ENCODE measurements at regions not wholly inside any gene's neighbourhood (a gene's known extent, or its start where the extent isn't known, plus 50 kb on each side); places are given as distances from the start of the nearest gene placed in this dataset.
"Not testable (repeated sequence)": the region's sequence is repeated elsewhere in the genome, so short reads cannot be mapped to it uniquely, and the experiment has no call there.

DNA sequence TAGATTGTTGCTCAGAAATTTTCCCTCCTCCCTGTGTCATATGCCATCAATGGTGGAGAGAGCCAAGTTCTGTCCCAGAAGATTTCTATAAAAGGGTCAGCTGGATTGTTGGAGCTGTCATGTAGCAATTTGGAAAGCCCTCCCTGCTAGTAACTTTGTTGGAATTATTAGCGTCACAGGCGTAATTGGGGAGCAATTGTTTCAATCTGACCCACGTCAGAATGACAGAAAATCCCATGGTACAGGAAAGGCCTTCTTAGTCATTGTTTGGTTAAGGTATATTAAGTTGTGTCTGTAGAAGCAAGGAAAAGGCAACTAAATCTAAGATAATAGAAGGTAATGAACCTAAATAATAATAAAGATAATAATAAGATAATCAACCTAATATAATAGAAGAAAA is 148.4 kb downstream of the PLK2 start:
- DNase-seq (ENCODE audit: low read depth, low spot score) = no peak
- Histone ChIP-seq H3K4me3 (no peak overlapping the region), H3K9ac (ENCODE audit: insufficient read length) (no peak overlapping the region), H3K9me3 (ENCODE audit: low read depth, low read length) (no peaks in the 10 kb centered on the region), H3K27ac (no peak overlapping the region), H3K36me3 (ENCODE audit: insufficient read depth, low read length) (no peaks in the 10 kb centered on the region)
- TF ChIP-seq EZH2 (IDR thresholded peaks at IDR 0.05) (no peak), FOXP2 (optimal IDR thresholded peaks at IDR 0.05; ENCODE audit: control extremely low read depth, extremely low read length, insufficient read depth) (no peak), POLR2AphosphoS5 (IDR thresholded peaks at IDR 0.05; ENCODE audit: borderline replicate concordance, low read depth, low read length) (no peak)

GRCh38 chr5:58308384-58308783 is 151.5 kb downstream of the PLK2 start:
- H3K36me3 ChIP-seq (ENCODE audit: insufficient read depth, low read length); H3K9me3 ChIP-seq (ENCODE audit: low read depth, low read length); H3K27ac ChIP-seq; H3K4me3 ChIP-seq; DNase-seq (ENCODE audit: low read depth, low spot score); H3K9ac ChIP-seq (ENCODE audit: insufficient read length): not testable (repeated sequence)

DNA sequence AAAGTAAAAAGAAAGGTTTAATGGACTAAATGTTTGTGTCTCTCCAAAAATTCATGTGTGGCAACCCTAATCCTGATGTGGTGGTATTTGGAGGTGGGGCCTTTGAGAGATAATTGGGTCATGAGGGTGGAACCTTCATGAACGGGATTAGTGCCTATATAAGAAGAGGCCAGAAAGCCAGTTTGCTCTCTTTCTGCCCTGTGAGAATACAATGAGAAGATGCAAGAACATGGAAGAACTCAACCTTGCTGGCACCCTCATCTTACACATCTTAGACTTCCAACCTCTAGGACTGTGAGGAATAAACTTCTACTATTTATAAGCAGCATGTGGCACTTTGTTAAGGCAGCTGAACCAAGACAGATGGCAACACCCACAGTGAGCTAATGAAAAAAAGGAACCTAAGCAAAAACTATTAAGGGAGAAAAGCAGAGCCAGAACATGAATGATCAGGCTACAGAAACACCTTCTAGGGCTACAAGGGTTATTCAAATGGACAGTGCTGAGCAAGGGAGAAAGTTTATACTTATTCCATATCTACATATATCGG is 159.5 kb downstream of the PLK2 start:
- Histone ChIP-seq H3K27ac (no peak overlapping the region), H3K9ac (ENCODE audit: insufficient read length) (no peak overlapping the region), H3K36me3 (ENCODE audit: insufficient read depth, low read length) (no peaks in the 10 kb centered on the region), H3K9me3 (ENCODE audit: low read depth, low read length) (no peaks in the 10 kb centered on the region), H3K4me3 (no peak overlapping the region)
- DNase-seq (ENCODE audit: low read depth, low spot score) = no peak
- TF ChIP-seq FOXP2 (optimal IDR thresholded peaks at IDR 0.05; ENCODE audit: control extremely low read depth, extremely low read length, insufficient read depth) (no peak), POLR2AphosphoS5 (IDR thresholded peaks at IDR 0.05; ENCODE audit: borderline replicate concordance, low read depth, low read length) (no peak), EZH2 (IDR thresholded peaks at IDR 0.05) (no peak)

GRCh38 chr5:58299256-58299655 is 160.6 kb downstream of the PLK2 start:
- H3K9ac ChIP-seq (ENCODE audit: insufficient read length) = no peak overlapping the region
- H3K36me3 ChIP-seq (ENCODE audit: insufficient read depth, low read length) = no peaks in the 10 kb centered on the region
- no peak overlapping the region for H3K27ac ChIP-seq
- no peaks in the 10 kb centered on the region for H3K9me3 ChIP-seq (ENCODE audit: low read depth, low read length)
- TF ChIP-seq POLR2AphosphoS5 (IDR thresholded peaks at IDR 0.05; ENCODE audit: borderline replicate concordance, low read depth, low read length) = no peak
- no peak for TF ChIP-seq FOXP2 (optimal IDR thresholded peaks at IDR 0.05; ENCODE audit: control extremely low read depth, extremely low read length, insufficient read depth)
- TF ChIP-seq EZH2 (IDR thresholded peaks at IDR 0.05) = no peak
- no peak for DNase-seq (ENCODE audit: low read depth, low spot score)
- no peak overlapping the region for H3K4me3 ChIP-seq

DNA sequence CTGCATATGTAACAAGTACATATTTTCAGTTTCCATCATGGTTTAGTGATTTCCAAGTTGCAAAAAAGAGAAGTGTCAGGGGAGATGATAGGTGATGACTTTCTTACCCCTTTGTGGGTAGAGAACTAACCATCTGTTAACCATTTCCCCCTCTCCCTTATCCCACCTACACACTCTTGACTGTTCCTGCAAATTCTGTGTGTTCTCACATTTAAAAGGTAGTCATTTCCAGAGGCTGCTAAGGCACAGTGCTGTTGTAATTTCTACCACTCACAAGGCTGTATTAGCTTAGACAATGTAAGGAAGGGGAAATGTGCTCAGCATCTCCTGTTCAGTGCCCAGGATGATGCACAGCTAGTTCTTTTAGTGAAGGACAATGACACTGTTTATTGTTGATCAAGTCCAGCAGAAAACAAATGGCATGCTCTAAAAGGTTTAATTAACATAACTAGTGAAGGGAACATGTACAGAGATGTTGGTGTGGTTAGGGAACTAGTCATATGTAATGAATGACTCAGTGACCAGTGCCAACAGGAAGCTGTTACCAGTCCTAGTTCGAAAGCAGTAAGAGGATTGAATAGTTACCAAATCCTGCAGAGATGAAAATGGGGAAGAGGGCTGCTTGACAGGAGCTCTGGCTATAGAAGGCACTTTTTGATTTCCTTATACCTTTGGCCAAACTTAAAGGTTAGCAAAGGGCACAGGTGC is 165.1 kb downstream of the PLK2 start:
- H3K36me3 ChIP-seq (ENCODE audit: insufficient read depth, low read length) = no peaks in the 10 kb centered on the region
- no peak overlapping the region for H3K4me3 ChIP-seq
- no peak overlapping the region for H3K27ac ChIP-seq
- H3K9ac ChIP-seq (ENCODE audit: insufficient read length) = no peak overlapping the region
- H3K9me3 ChIP-seq (ENCODE audit: low read depth, low read length) = no peaks in the 10 kb centered on the region
- no peak for DNase-seq (ENCODE audit: low read depth, low spot score)
- TF ChIP-seq FOXP2 (optimal IDR thresholded peaks at IDR 0.05; ENCODE audit: control extremely low read depth, extremely low read length, insufficient read depth) (no peak), EZH2 (IDR thresholded peaks at IDR 0.05) (no peak), POLR2AphosphoS5 (IDR thresholded peaks at IDR 0.05; ENCODE audit: borderline replicate concordance, low read depth, low read length) (no peak)

- not testable (repeated sequence) for DNase-seq (ENCODE audit: low read depth, low spot score); H3K4me3 ChIP-seq; H3K27ac ChIP-seq; H3K9ac ChIP-seq (ENCODE audit: insufficient read length); H3K36me3 ChIP-seq (ENCODE audit: insufficient read depth, low read length); H3K9me3 ChIP-seq (ENCODE audit: low read depth, low read length)
Observed at GRCh38 chr5:58288275-58288674, 171.6 kb downstream of the PLK2 start.

- no peak overlapping the region for H3K9ac ChIP-seq (ENCODE audit: insufficient read length)
Observed at GRCh38 chr5:58286741-58287140, 173.1 kb downstream of the PLK2 start.

GRCh38 chr5:58285900-58286299 is 174.0 kb downstream of the PLK2 start:
- H3K36me3 ChIP-seq (ENCODE audit: insufficient read depth, low read length) = no peaks in the 10 kb centered on the region
- H3K9ac ChIP-seq (ENCODE audit: insufficient read length) = no peak overlapping the region
- no peak for DNase-seq (ENCODE audit: low read depth, low spot score)
- H3K4me3 ChIP-seq = no peak overlapping the region
- H3K9me3 ChIP-seq (ENCODE audit: low read depth, low read length) = no peaks in the 10 kb centered on the region
- TF ChIP-seq EZH2 (IDR thresholded peaks at IDR 0.05) = no peak
- no peak for TF ChIP-seq POLR2AphosphoS5 (IDR thresholded peaks at IDR 0.05; ENCODE audit: borderline replicate concordance, low read depth, low read length)
- TF ChIP-seq FOXP2 (optimal IDR thresholded peaks at IDR 0.05; ENCODE audit: control extremely low read depth, extremely low read length, insufficient read depth) = no peak
- H3K27ac ChIP-seq = no peak overlapping the region

More at GRCh38 chr5:58286741-58287140, 173.1 kb downstream of the PLK2 start:
- Histone ChIP-seq H3K27ac (no peak overlapping the region), H3K4me3 (no peak overlapping the region), H3K9me3 (ENCODE audit: low read depth, low read length) (no peaks in the 10 kb centered on the region), H3K36me3 (ENCODE audit: insufficient read depth, low read length) (no peaks in the 10 kb centered on the region)
- TF ChIP-seq POLR2AphosphoS5 (IDR thresholded peaks at IDR 0.05; ENCODE audit: borderline replicate concordance, low read depth, low read length) (no peak), EZH2 (IDR thresholded peaks at IDR 0.05) (no peak), FOXP2 (optimal IDR thresholded peaks at IDR 0.05; ENCODE audit: control extremely low read depth, extremely low read length, insufficient read depth) (no peak)
- no peak for DNase-seq (ENCODE audit: low read depth, low spot score)

DNA sequence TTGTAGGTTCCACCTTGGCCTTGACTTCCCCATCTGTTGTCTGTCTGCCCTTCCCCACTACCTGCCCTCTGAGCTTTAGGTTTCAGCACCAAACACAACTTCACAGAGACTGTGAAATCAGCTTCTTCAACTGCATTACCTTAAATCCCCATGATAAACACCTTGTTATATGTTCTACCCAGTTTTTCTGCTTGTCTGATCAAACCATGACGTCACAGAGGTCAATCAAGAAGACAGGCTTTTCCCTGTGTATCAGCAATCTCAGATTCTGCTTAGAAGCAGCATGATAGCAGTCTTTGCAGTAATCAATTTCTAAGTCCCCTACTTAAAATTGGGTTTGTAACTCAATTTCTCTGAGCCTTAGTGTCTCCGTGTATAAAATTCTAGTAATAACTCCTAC is 175.0 kb downstream of the PLK2 start:
- DNase-seq (ENCODE audit: low read depth, low spot score) = no peak
- no peaks in the 10 kb centered on the region for H3K9me3 ChIP-seq (ENCODE audit: low read depth, low read length)
- H3K4me3 ChIP-seq = no peak overlapping the region
- H3K36me3 ChIP-seq (ENCODE audit: insufficient read depth, low read length) = no peaks in the 10 kb centered on the region
- TF ChIP-seq POLR2AphosphoS5 (IDR thresholded peaks at IDR 0.05; ENCODE audit: borderline replicate concordance, low read depth, low read length) = no peak
- TF ChIP-seq EZH2 (IDR thresholded peaks at IDR 0.05) = no peak
- no peak for TF ChIP-seq FOXP2 (optimal IDR thresholded peaks at IDR 0.05; ENCODE audit: control extremely low read depth, extremely low read length, insufficient read depth)
- H3K27ac ChIP-seq = no peak overlapping the region
- H3K9ac ChIP-seq (ENCODE audit: insufficient read length) = no peak overlapping the region

Measured in SK-N-MC (cell line).